22Rv1 (cell line): ENCODE measurements at regions not wholly inside any gene's neighbourhood (a gene's known extent, or its start where the extent isn't known, plus 50 kb on each side); places are given as distances from the start of the nearest gene placed in this dataset.

Experiments
- CTCF ChIP-seq: fragments of 450-650 bp; IDR thresholded peaks from 2 replicates; pipeline ENCODE4 v1.5.1; 2017; ENCODE audit warnings: mild to moderate bottlenecking
- ZFX ChIP-seq: fragments of 450-650 bp; IDR thresholded peaks from 2 replicates; pipeline ENCODE4 v1.6.1; 2017; ENCODE audit warnings: antibody characterized with exemption, borderline replicate concordance

DNA sequence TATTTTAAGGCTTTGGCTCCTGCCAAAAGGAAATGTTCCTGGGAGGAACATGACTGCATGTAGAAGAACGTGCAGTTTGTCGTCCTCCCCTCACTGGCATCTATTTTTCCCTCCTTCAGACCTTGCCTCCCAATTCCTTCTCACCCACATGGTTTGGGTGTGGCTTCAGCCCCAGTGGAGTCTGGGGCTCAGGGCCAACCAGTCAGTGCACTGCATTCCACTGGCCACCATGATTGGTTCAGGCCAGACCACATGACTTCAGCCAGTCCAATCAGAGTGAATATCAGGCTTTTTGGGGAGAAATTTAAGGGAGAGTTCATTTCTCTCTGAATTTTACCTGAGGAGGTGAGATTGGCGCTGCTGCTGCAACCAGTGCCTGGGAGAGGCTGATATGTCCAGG is 171.6 kb downstream of the ZIC5 start:
- TF ChIP-seq CTCF (no peak), ZFX (no peak)
